Gastroesophageal sphincter (tissue), 4 donors: ENCODE measurements at regions not wholly inside any gene's neighbourhood (a gene's known extent, or its start where the extent isn't known, plus 50 kb on each side); places are given as distances from the start of the nearest gene placed in this dataset.
"Not testable (repeated sequence)": the region's sequence is repeated elsewhere in the genome, so short reads cannot be mapped to it uniquely, and the experiment has no call there.

Source experiments
- ATAC-seq: fragments of 150-250 bp; one replicate; pipeline ENCODE4 v1.9.1; 2016; ENCODE audit warnings: mild to moderate bottlenecking, moderate library complexity
- H3K27ac ChIP-seq, 4 donors: fragments of 200-600 bp; sonication (generic) in 3 of 4; 1 replicate in 3 of 4; 2 replicates in 1 of 4; pipeline ENCODE4 v1.5.1; 2016 to 2019
- H3K27me3 ChIP-seq: fragments of 200-600 bp; sonication (generic); one replicate; pipeline ENCODE4 v1.5.1; 2019
- H3K36me3 ChIP-seq, 2 donors: fragments of 200-600 bp; sonication (generic); one replicate each; pipeline ENCODE4 v1.5.1; 2019; ENCODE audit warnings: control low read depth in 1 of 2
- H3K4me1 ChIP-seq, 3 donors: fragments of 200-600 bp; sonication (generic); 1 replicate in 2 of 3; 2 replicates in 1 of 3; pipeline ENCODE4 v1.5.1; 2016 to 2019; ENCODE audit warnings: control low read depth in 2 of 3
- H3K4me3 ChIP-seq, 2 donors: fragments of 200-600 bp; sonication (generic); one replicate each; pipeline ENCODE4 v1.5.1; 2019; ENCODE audit warnings: mild to moderate bottlenecking in 1 of 2, moderate library complexity in 1 of 2
- H3K9me3 ChIP-seq, 3 donors: fragments of 200-600 bp; sonication (generic); one replicate each; pipeline ENCODE4 v1.5.1; 2017 to 2019; ENCODE audit warnings: control low read depth in 2 of 3
- CTCF ChIP-seq, 4 experiments: fragments of 200-600 bp in 2 of 4; fragments of 450-650 bp in 2 of 4; sonication (generic) in 1 of 4; IDR thresholded peaks; one replicate each; pipeline ENCODE4 v1.5.1; 2017 to 2019; ENCODE audit warnings: antibody characterized with exemption in 4 of 4, mild to moderate bottlenecking in 2 of 4, moderate library complexity in 2 of 4
- EP300 ChIP-seq: sonication (generic); formaldehyde crosslinking; IDR thresholded peaks from one replicate; pipeline ENCODE4 v1.6.1; 2017; ENCODE audit warnings: antibody characterized with exemption, mild to moderate bottlenecking
- POLR2A ChIP-seq, 2 donors: fragments of 450-650 bp; IDR thresholded peaks; one replicate each; pipeline ENCODE4 v1.6.1; 2017; ENCODE audit warnings: antibody characterized with exemption in 2 of 2, mild to moderate bottlenecking in 2 of 2, moderate library complexity in 1 of 2
- POLR2AphosphoS5 ChIP-seq: sonication (generic); formaldehyde crosslinking; IDR thresholded peaks from one replicate; pipeline ENCODE4 v1.6.1; 2017; ENCODE audit warnings: antibody characterized with exemption
- WGBS, 2 donors: methylation state at CpG; one replicate each; pipeline ENCODE4 v1.1.5; 2018; ENCODE audit warnings: low coverage in 1 of 2; 5-methylcytosine and 5-hydroxymethylcytosine counted together

GRCh38 chr15:44853304-44853950 lies 103.1 kb upstream of the TERB2 start:
- not testable (repeated sequence) for H3K9me3 ChIP-seq, H3K27ac ChIP-seq, H3K27me3 ChIP-seq, H3K4me1 ChIP-seq, H3K36me3 ChIP-seq, H3K4me3 ChIP-seq
- peak; percentile 60 for ATAC-seq
- TF ChIP-seq CTCF (IDR thresholded peaks at IDR 0.05), result peak; percentile 51 to 75 (median 56)
- 12 to 24% methylated on average over 3 to 4 of the region's 4 CpGs for WGBS, 2 donors

GRCh38 chr15:44854696-44855095 lies 101.8 kb upstream of the TERB2 start:
- not testable (repeated sequence) for H3K36me3 ChIP-seq, H3K27ac ChIP-seq, H3K27me3 ChIP-seq, ATAC-seq, H3K4me3 ChIP-seq, H3K4me1 ChIP-seq, H3K9me3 ChIP-seq
- 22 to 40% methylated on average over 1 of the region's 4 CpGs for WGBS, 2 donors

- H3K27me3 ChIP-seq, H3K4me1 ChIP-seq, ATAC-seq, H3K4me3 ChIP-seq, H3K36me3 ChIP-seq, H3K27ac ChIP-seq, H3K9me3 ChIP-seq: not testable (repeated sequence)
- 80% methylated on average over 2 of the region's 3 CpGs; no CpG with 5 or more reads in 1 of the 2 donors for WGBS, 2 donors
Observed at GRCh38 chr15:44856284-44856683, 100.2 kb upstream of the TERB2 start.

GRCh38 chr15:44857164-44857710 lies 99.2 kb upstream of the TERB2 start:
- not testable (repeated sequence) for H3K27me3 ChIP-seq, H3K36me3 ChIP-seq, H3K27ac ChIP-seq, H3K4me1 ChIP-seq, ATAC-seq, H3K4me3 ChIP-seq
- no CpG with 5 or more reads among the region's 3 CpGs for WGBS, 2 donors
- peaks cover 0 to 14% (median 0%) of the 10 kb centered on the region in 3 donors for H3K9me3 ChIP-seq

- H3K4me3 ChIP-seq, H3K27me3 ChIP-seq, H3K4me1 ChIP-seq, ATAC-seq, H3K36me3 ChIP-seq, H3K27ac ChIP-seq: not testable (repeated sequence)
- no CpG with 5 or more reads among the region's 2 CpGs for WGBS, 2 donors
- peaks cover 0 to 18% (median 0%) of the 10 kb centered on the region in 3 donors for H3K9me3 ChIP-seq
Observed at GRCh38 chr15:44859088-44859487, 97.4 kb upstream of the TERB2 start.

- not testable (repeated sequence) for H3K4me1 ChIP-seq, ATAC-seq, H3K27ac ChIP-seq, H3K36me3 ChIP-seq, H3K27me3 ChIP-seq, H3K4me3 ChIP-seq
- peaks cover 0 to 18% (median 0%) of the 10 kb centered on the region in 3 donors for H3K9me3 ChIP-seq
- WGBS, 2 donors, result 57 to 71% methylated on average over 1 to 2 of the region's 2 CpGs
Observed at GRCh38 chr15:44860168-44860567, 96.3 kb upstream of the TERB2 start.

GRCh38 chr15:44861439-44861910 lies 95.0 kb upstream of the TERB2 start:
- H3K27me3 ChIP-seq, result peaks cover 6% of the 10 kb centered on the region
- no peak for ATAC-seq
- H3K4me3 ChIP-seq, result no peak overlapping the region
- H3K4me1 ChIP-seq, result no peaks in the 10 kb centered on the region
- WGBS, 2 donors, result 60 to 70% methylated on average over 1 of the region's 14 CpGs
- TF ChIP-seq CTCF (IDR thresholded peaks at IDR 0.05) (no peak), POLR2AphosphoS5 (no peak), EP300 (no peak), POLR2A (IDR thresholded peaks at IDR 0.05) (no peak)
- no peak overlapping the region for H3K27ac ChIP-seq
- H3K36me3 ChIP-seq, result no peaks in the 10 kb centered on the region
- H3K9me3 ChIP-seq, result peaks cover 0 to 18% (median 0%) of the 10 kb centered on the region in 3 donors
